ENCODE measurements at regions not wholly inside any gene's neighbourhood (a gene's known extent, or its start where the extent isn't known, plus 50 kb on each side); places are given as distances from the start of the nearest gene placed in this dataset.

- Histone ChIP-seq H3K4me3 (no peak overlapping the region), H3K27me3 (replicated peaks in 1 of 2; ENCODE audit: control insufficient read depth in 2 of 2, insufficient read depth in 2 of 2, low read length in 1 of 2) (no peaks in the 10 kb centered on the region), H3K27ac (ENCODE audit: control insufficient read depth, insufficient read depth) (no peak overlapping the region), H3K9ac (ENCODE audit: control insufficient read depth, insufficient read depth, low read length) (no peak overlapping the region), H3K4me1 (ENCODE audit: control insufficient read depth, insufficient read depth, low read length) (no peaks in the 10 kb centered on the region), H4K20me1 (ENCODE audit: control insufficient read depth, insufficient read depth) (no peaks in the 10 kb centered on the region), H3K9me3 (replicated peaks; ENCODE audit: control insufficient read depth, insufficient read depth, low read length) (no peaks in the 10 kb centered on the region), H3K36me3 (ENCODE audit: control insufficient read depth in 2 of 2, insufficient read depth in 2 of 2, low read length in 1 of 2) (no peaks in the 10 kb centered on the region), H3K79me2 (ENCODE audit: control insufficient read depth, insufficient read depth, low read length) (no peaks in the 10 kb centered on the region), H3K4me2 (ENCODE audit: control insufficient read depth, insufficient read depth) (no peak overlapping the region), H2AFZ (ENCODE audit: control insufficient read depth, low read depth, low read length) (no peak overlapping the region)
- DNase-seq (ENCODE audit: low read depth, low spot score), result no peak
- in situ Hi-C loops (cut with MboI), result no loop called here
- TF ChIP-seq, protein P1, sequence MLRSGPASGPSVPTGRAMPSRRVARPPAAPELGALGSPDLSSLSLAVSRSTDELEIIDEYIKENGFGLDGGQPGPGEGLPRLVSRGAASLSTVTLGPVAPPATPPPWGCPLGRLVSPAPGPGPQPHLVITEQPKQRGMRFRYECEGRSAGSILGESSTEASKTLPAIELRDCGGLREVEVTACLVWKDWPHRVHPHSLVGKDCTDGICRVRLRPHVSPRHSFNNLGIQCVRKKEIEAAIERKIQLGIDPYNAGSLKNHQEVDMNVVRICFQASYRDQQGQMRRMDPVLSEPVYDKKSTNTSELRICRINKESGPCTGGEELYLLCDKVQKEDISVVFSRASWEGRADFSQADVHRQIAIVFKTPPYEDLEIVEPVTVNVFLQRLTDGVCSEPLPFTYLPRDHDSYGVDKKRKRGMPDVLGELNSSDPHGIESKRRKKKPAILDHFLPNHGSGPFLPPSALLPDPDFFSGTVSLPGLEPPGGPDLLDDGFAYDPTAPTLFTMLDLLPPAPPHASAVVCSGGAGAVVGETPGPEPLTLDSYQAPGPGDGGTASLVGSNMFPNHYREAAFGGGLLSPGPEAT (IDR thresholded peaks at IDR 0.05; ENCODE audit: low read depth), result no peak
- no peak for TF ChIP-seq FOS (IDR thresholded peaks at IDR 0.05; ENCODE audit: borderline replicate concordance, extremely low read depth, insufficient read length)
- TF ChIP-seq E4F1 (IDR thresholded peaks at IDR 0.05; ENCODE audit: borderline replicate concordance, partially characterized antibody), result no peak
- TF ChIP-seq CREM (IDR thresholded peaks at IDR 0.05; ENCODE audit: low read depth), result no peak
- no peak for TF ChIP-seq BCL11A (IDR thresholded peaks at IDR 0.05; ENCODE audit: low read depth, low read length)
- no peak for TF ChIP-seq SUZ12 (IDR thresholded peaks at IDR 0.05; ENCODE audit: unreplicated experiment)
- TF ChIP-seq, protein P2, sequence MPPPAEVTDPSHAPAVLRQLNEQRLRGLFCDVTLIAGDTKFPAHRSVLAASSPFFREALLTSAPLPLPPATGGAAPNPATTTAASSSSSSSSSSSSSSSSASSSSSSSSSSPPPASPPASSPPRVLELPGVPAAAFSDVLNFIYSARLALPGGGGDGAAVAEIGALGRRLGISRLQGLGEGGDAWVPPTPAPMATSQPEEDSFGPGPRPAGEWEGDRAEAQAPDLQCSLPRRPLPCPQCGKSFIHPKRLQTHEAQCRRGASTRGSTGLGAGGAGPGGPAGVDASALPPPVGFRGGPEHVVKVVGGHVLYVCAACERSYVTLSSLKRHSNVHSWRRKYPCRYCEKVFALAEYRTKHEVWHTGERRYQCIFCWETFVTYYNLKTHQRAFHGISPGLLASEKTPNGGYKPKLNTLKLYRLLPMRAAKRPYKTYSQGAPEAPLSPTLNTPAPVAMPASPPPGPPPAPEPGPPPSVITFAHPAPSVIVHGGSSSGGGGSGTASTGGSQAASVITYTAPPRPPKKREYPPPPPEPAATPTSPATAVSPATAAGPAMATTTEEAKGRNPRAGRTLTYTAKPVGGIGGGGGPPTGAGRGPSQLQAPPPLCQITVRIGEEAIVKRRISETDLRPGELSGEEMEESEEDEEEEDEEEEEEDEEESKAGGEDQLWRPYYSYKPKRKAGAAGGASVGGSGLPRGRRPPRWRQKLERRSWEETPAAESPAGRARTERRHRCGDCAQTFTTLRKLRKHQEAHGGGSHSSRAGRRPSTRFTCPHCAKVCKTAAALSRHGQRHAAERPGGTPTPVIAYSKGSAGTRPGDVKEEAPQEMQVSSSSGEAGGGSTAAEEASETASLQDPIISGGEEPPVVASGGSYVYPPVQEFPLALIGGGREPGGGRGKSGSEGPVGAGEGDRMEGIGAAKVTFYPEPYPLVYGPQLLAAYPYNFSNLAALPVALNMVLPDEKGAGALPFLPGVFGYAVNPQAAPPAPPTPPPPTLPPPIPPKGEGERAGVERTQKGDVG (CRISPR knock-in tag; IDR thresholded peaks at IDR 0.05), result no peak
- no peak for TF ChIP-seq ZZZ3 (IDR thresholded peaks at IDR 0.05; ENCODE audit: control insufficient read depth, insufficient read length, low read depth)
- no peak for TF ChIP-seq IKZF2 (IDR thresholded peaks at IDR 0.05)
- TF ChIP-seq PAX8 (IDR thresholded peaks at IDR 0.05), result no peak
- TF ChIP-seq ZNF217 (IDR thresholded peaks at IDR 0.05), result no peak
- intact Hi-C loops (cut with micrococcal nuclease; ENCODE audit: unreplicated experiment), result no loop called here
- ATAC-seq, result no peak
- ChIA-PET SMC1A (ENCODE audit: uncharacterized antibody, unreplicated experiment) (no interaction called here), CTCF (no interaction called here), POLR2A (no interaction called here), RAD21 (ENCODE audit: unreplicated experiment) (no interaction called here)
- FAIRE-seq, result no peak
- BruUV-seq (replicated peaks), result no TSS peak
- WGBS (ENCODE audit: insufficient coverage, insufficient replicate concordance, low lambda C conversion rate, missing lambda C conversion rate), result 0% methylated on average over 2 of the region's 2 CpGs
These were observed 507.9 kb downstream of the TECRL start for GRCh38 chr4:63901304-63901703.

Data from GM12878 (cell line).